T-cell (primary cell): ENCODE measurements at regions not wholly inside any gene's neighbourhood (a gene's known extent, or its start where the extent isn't known, plus 50 kb on each side); places are given as distances from the start of the nearest gene placed in this dataset.
A peak's percentile ranks its signal among the peaks of the same experiment; 100 is the strongest.

Experiments used
- ATAC-seq, 4 experiments: fragments of 200-7000 bp in 3 of 4; fragments of 150-1000 bp in 1 of 4; cut with Tn5 transposase; replicated peaks in 1 of 4; 1 replicate in 3 of 4; 2 replicates in 1 of 4; pipeline ENCODE4 v1.10.0; 2021; ENCODE audit warnings: moderate library complexity in 3 of 4, mild to moderate bottlenecking in 2 of 4, moderate number of reproducible peaks in 1 of 4
- CTCF ChIA-PET, 2 donors: fragments of 300-600 bp; sonication (Branson Sonifier 250); formaldehyde crosslinking; loops; one replicate each; lab custom pipeline; 2022; ENCODE audit warnings: antibody characterized with exemption in 2 of 2; lab: Charles Lee
- POLR2A ChIA-PET, 2 donors: fragments of 300-600 bp; sonication (Branson Sonifier 250); formaldehyde crosslinking; loops; one replicate each; lab custom pipeline; 2022; ENCODE audit warnings: antibody characterized with exemption in 2 of 2; lab: Charles Lee
- DNase-seq, 35 experiments: peaks; one replicate each; pipeline versions ENCODE4 v3.0.0 to v3.0.0-alpha.2; 2013 to 2023
- H3K27ac ChIP-seq: one replicate; pipeline ENCODE4 v1.5.1; 2013; ENCODE audit warnings: low read length
- H3K27me3 ChIP-seq, 2 experiments: replicated peaks in 1 of 2; 1 replicate in 1 of 2; 2 replicates in 1 of 2; pipeline versions ENCODE4 v1.6.1 to v1.7.0; 2013; ENCODE audit warnings: low read length in 1 of 2, mixed read lengths in 1 of 2; ENCODE audit not compliant: control insufficient read depth in 2 of 2, insufficient read depth in 2 of 2; ENCODE audit errors: extremely low read depth in 1 of 2
- H3K36me3 ChIP-seq, 2 donors: 1 replicate in 1 of 2; 2 replicates in 1 of 2; pipeline versions ENCODE4 v1.6.1 to v1.7.0; 2013; ENCODE audit warnings: low read length in 1 of 2; ENCODE audit not compliant: control insufficient read depth in 2 of 2, insufficient read depth in 1 of 2; ENCODE audit errors: extremely low read depth in 1 of 2
- H3K4me1 ChIP-seq, 2 experiments: 1 replicate in 1 of 2; 2 replicates in 1 of 2; pipeline versions ENCODE4 v1.6.1 to v1.7.0; 2013; ENCODE audit warnings: low read length in 2 of 2, mixed read lengths in 1 of 2; ENCODE audit not compliant: insufficient read depth in 2 of 2, control insufficient read depth in 1 of 2; ENCODE audit errors: extremely low read depth in 1 of 2
- H3K4me3 ChIP-seq, 2 donors: 1 replicate in 1 of 2; 2 replicates in 1 of 2; pipeline versions ENCODE4 v1.5.1 to v1.7.0; 2013; ENCODE audit warnings: mild to moderate bottlenecking in 2 of 2, low read length in 1 of 2, moderate library complexity in 1 of 2; ENCODE audit not compliant: control insufficient read depth in 1 of 2; ENCODE audit errors: extremely low read depth in 1 of 2
- H3K9me3 ChIP-seq: 2 replicates; pipeline ENCODE4 v1.7.0; 2013
- H3K27ac Mint-ChIP-seq, 2 donors: one replicate each; pipeline ENCODE4 v1.8.0; 2020 to 2021; ENCODE audit warnings: mild to moderate bottlenecking in 2 of 2, mixed read lengths in 2 of 2
- H3K27me3 Mint-ChIP-seq, 2 donors: one replicate each; pipeline ENCODE4 v1.8.0; 2021 to 2022; ENCODE audit warnings: mixed read lengths in 2 of 2
- H3K36me3 Mint-ChIP-seq: one replicate; pipeline ENCODE4 v1.8.0; 2021; ENCODE audit warnings: mixed read lengths
- H3K4me1 Mint-ChIP-seq, 3 donors: one replicate each; pipeline ENCODE4 v1.8.0; 2020 to 2022; ENCODE audit warnings: mixed read lengths in 3 of 3, mild to moderate bottlenecking in 1 of 3
- H3K4me3 Mint-ChIP-seq, 3 donors: one replicate each; pipeline ENCODE4 v1.8.0; 2020 to 2022; ENCODE audit warnings: mild to moderate bottlenecking in 3 of 3, mixed read lengths in 3 of 3, moderate library complexity in 3 of 3
- H3K9me3 Mint-ChIP-seq, 3 donors: one replicate each; pipeline ENCODE4 v1.8.0; 2020 to 2022; ENCODE audit warnings: mixed read lengths in 3 of 3
- WGBS: methylation state at CpG from one replicate; pipeline ENCODE4 v1.1.5; 2013; ENCODE audit warnings: missing lambda C conversion rate; ENCODE audit not compliant: insufficient coverage; 5-methylcytosine and 5-hydroxymethylcytosine counted together

- no peak for DNase-seq
- H3K27ac ChIP-seq: no peak overlapping the region
These were observed 392.2 kb downstream of the NPIPA8 start for GRCh38 chr16:17944345-17944744.

GRCh38 chr16:17942067-17942466 lies 394.5 kb downstream of the NPIPA8 start:
- H3K9me3 Mint-ChIP-seq: no peaks in the 10 kb centered on the region
- Histone ChIP-seq H3K36me3 (no peaks in the 10 kb centered on the region), H3K4me1 (no peaks in the 10 kb centered on the region), H3K27me3 (peaks cover 0 to 2% of the 10 kb centered on the region in 2 experiments), H3K4me3 (no peak overlapping the region), H3K9me3 (no peaks in the 10 kb centered on the region), H3K27ac (no peak overlapping the region)
- POLR2A ChIA-PET: no interaction called here
- WGBS: 93% methylated on average over 8 of the region's 12 CpGs
- peaks cover 6 to 18% of the 10 kb centered on the region in 2 donors for H3K27me3 Mint-ChIP-seq
- H3K36me3 Mint-ChIP-seq: no peaks in the 10 kb centered on the region
- CTCF ChIA-PET: no interaction called here
- H3K27ac Mint-ChIP-seq: no peak overlapping the region
- no peak overlapping the region for H3K4me3 Mint-ChIP-seq
- DNase-seq (no peak), ATAC-seq (no peak)
- H3K4me1 Mint-ChIP-seq: peaks cover 0 to 14% (median 13%) of the 10 kb centered on the region in 3 donors

More at GRCh38 chr16:17944345-17944744, 392.2 kb downstream of the NPIPA8 start:
- H3K9me3 Mint-ChIP-seq: no peaks in the 10 kb centered on the region
- no peaks in the 10 kb centered on the region for H3K4me1 ChIP-seq
- POLR2A ChIA-PET: no interaction called here
- H3K4me3 Mint-ChIP-seq: no peak overlapping the region
- 100% methylated on average over 2 of the region's 2 CpGs for WGBS
- H3K27ac Mint-ChIP-seq: no peak overlapping the region
- H3K36me3 ChIP-seq: no peaks in the 10 kb centered on the region
- CTCF ChIA-PET: no interaction called here
- H3K27me3 ChIP-seq: peaks cover 0 to 2% of the 10 kb centered on the region in 2 experiments
- no peaks in the 10 kb centered on the region for H3K9me3 ChIP-seq
- H3K4me1 Mint-ChIP-seq: peaks cover 0 to 6% (median 6%) of the 10 kb centered on the region in 3 donors
- no peaks in the 10 kb centered on the region for H3K36me3 Mint-ChIP-seq
- peaks cover 15 to 27% of the 10 kb centered on the region in 2 donors for H3K27me3 Mint-ChIP-seq
- no peak for ATAC-seq
- no peak overlapping the region for H3K4me3 ChIP-seq

- no peak overlapping the region for H3K4me3 ChIP-seq
- H3K27me3 Mint-ChIP-seq: peaks cover 6 to 14% of the 10 kb centered on the region in 2 donors
- H3K9me3 ChIP-seq: no peaks in the 10 kb centered on the region
- H3K4me3 Mint-ChIP-seq: no peak overlapping the region
- ATAC-seq: no peak
- H3K9me3 Mint-ChIP-seq: no peaks in the 10 kb centered on the region
- H3K36me3 Mint-ChIP-seq: no peaks in the 10 kb centered on the region
- no peak overlapping the region for H3K27ac ChIP-seq
- POLR2A ChIA-PET: no interaction called here
- CTCF ChIA-PET: no interaction called here
- H3K27ac Mint-ChIP-seq: no peak overlapping the region
- H3K36me3 ChIP-seq: no peaks in the 10 kb centered on the region
- no peak for DNase-seq
- peaks cover 0 to 14% (median 13%) of the 10 kb centered on the region in 3 donors for H3K4me1 Mint-ChIP-seq
- no peaks in the 10 kb centered on the region for H3K4me1 ChIP-seq
- H3K27me3 ChIP-seq: no peaks in the 10 kb centered on the region
- WGBS: 74% methylated on average over 3 of the region's 8 CpGs
These were observed 395.8 kb downstream of the NPIPA8 start for GRCh38 chr16:17940584-17941364.

- WGBS: 47% methylated on average over 3 of the region's 4 CpGs
- no peaks in the 10 kb centered on the region for H3K36me3 Mint-ChIP-seq
- no peak for ATAC-seq
- H3K4me1 Mint-ChIP-seq: peaks cover 0 to 14% (median 13%) of the 10 kb centered on the region in 3 donors
- no peaks in the 10 kb centered on the region for H3K27me3 ChIP-seq
- H3K9me3 ChIP-seq: no peaks in the 10 kb centered on the region
- no peak overlapping the region for H3K4me3 ChIP-seq
- H3K4me3 Mint-ChIP-seq: peak overlapping the region in 1 of 3 donors; percentile 37
- POLR2A ChIA-PET: interaction anchor here in 1 of 2 donors (0.5 kb wide), 1 partner anchor 147 kb away, joined by 6 read pairs; no protein-coding TSS in a partner anchor
- no peaks in the 10 kb centered on the region for H3K9me3 Mint-ChIP-seq
- no peak overlapping the region for H3K27ac Mint-ChIP-seq
- no peaks in the 10 kb centered on the region for H3K4me1 ChIP-seq
- H3K27ac ChIP-seq: no peak overlapping the region
- peaks cover 0 to 9% of the 10 kb centered on the region in 2 donors for H3K27me3 Mint-ChIP-seq
- no peak for DNase-seq
- CTCF ChIA-PET: no interaction called here
- no peaks in the 10 kb centered on the region for H3K36me3 ChIP-seq
These were observed 396.8 kb downstream of the NPIPA8 start for GRCh38 chr16:17939723-17940122.

- 0% methylated on average over 1 of the region's 2 CpGs for WGBS
- H3K27ac ChIP-seq: no peak overlapping the region
- no peaks in the 10 kb centered on the region for H3K4me1 ChIP-seq
- Mint-ChIP-seq H3K4me3 (peak overlapping the region; percentile 37 to 66 (median 62)), H3K4me1 (peaks cover 0 to 14% (median 13%) of the 10 kb centered on the region in 3 donors), H3K27ac (peak overlapping the region in 1 of 2 donors; percentile 5), H3K9me3 (no peaks in the 10 kb centered on the region), H3K36me3 (no peaks in the 10 kb centered on the region), H3K27me3 (peaks cover 0 to 5% of the 10 kb centered on the region in 2 donors)
- DNase-seq (no peak), ATAC-seq (no peak)
- CTCF ChIA-PET: no interaction called here
- no peaks in the 10 kb centered on the region for H3K36me3 ChIP-seq
- H3K4me3 ChIP-seq: peak overlapping the region in 1 of 2 donors; percentile 15
- POLR2A ChIA-PET: no interaction called here
- H3K27me3 ChIP-seq: no peaks in the 10 kb centered on the region
- no peaks in the 10 kb centered on the region for H3K9me3 ChIP-seq
These were observed 397.4 kb downstream of the NPIPA8 start for GRCh38 chr16:17939122-17939536.

- CTCF ChIA-PET: interaction anchor here in 1 of 2 donors (0.6 kb wide), 1 partner anchor 13 kb away, joined by 3 read pairs; no protein-coding TSS in a partner anchor
- H3K27me3 ChIP-seq: no peaks in the 10 kb centered on the region
These were observed 398.0 kb downstream of the NPIPA8 start for GRCh38 chr16:17938546-17938945.

More at GRCh38 chr16:17938546-17938945, 398.0 kb downstream of the NPIPA8 start:
- Mint-ChIP-seq H3K9me3 (no peaks in the 10 kb centered on the region), H3K27ac (no peak overlapping the region), H3K4me1 (peaks cover 0 to 14% (median 13%) of the 10 kb centered on the region in 3 donors), H3K27me3 (peaks cover 0 to 2% of the 10 kb centered on the region in 2 donors), H3K36me3 (no peaks in the 10 kb centered on the region), H3K4me3 (peak overlapping the region in 1 of 3 donors; percentile 37)
- Histone ChIP-seq H3K36me3 (no peaks in the 10 kb centered on the region), H3K4me1 (no peaks in the 10 kb centered on the region), H3K4me3 (no peak overlapping the region), H3K9me3 (no peaks in the 10 kb centered on the region), H3K27ac (no peak overlapping the region)
- POLR2A ChIA-PET: no interaction called here
- DNase-seq: no peak
- WGBS: no CpG with 5 or more reads among the region's 3 CpGs
- no peak for ATAC-seq
